GM21390 (cell line): ENCODE measurements at regions not wholly inside any gene's neighbourhood (a gene's known extent, or its start where the extent isn't known, plus 50 kb on each side); places are given as distances from the start of the nearest gene placed in this dataset.

ENCODE experiments used
- ATAC-seq: cut with Tn5 transposase; IDR thresholded peaks from one replicate; pipeline ENCODE4 v1.9.1; 2021; ENCODE audit not compliant: unreplicated experiment

GRCh38 chr13:33464345-33464744 is 178.8 kb upstream of the STARD13 start:
- no peak for ATAC-seq

GRCh38 chr13:33466262-33466661 is 180.7 kb upstream of the STARD13 start:
- ATAC-seq: no peak

DNA sequence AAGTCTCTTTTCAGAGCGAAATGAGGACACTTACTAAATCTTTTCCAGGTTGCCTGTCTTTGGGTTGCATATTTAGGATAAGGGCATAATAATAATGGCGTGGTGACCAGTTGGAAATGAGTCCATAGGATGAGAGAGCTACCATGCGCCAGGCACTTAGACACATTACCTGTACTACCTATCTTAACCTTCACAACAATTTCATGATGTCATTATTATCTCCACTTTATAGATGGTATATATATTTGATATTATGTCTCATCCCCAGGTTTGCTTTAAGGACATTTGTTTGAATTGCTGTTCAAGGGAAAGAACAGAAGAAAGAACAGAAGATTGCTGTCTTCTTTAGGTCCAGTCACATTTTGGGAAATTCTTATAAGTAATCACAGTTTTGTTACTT is 182.0 kb upstream of the STARD13 start:
- no peak for ATAC-seq

- ATAC-seq: no peak
Measured at GRCh38 chr13:33471204-33471603, 185.6 kb upstream of the STARD13 start.

- no peak for ATAC-seq
Measured at GRCh38 chr13:33472446-33472845, 186.9 kb upstream of the STARD13 start.

DNA sequence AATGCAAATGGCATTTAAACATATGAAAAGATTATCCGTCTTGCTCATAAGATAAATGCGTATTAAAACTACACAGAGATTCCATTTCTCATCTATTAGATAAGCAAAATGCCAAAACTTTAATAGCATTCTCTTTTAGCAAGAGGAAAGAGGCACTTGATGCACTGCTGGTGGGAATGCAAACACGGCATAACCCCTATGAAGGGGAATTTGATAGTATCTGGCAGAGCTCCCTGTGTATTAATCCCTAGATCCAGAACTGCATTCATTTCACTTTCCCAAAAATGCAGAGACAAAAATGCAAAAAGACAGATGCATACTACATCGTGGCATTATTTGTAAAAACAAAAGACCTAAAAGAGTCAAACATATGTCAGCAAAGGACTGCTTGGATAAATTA is 193.6 kb upstream of the STARD13 start:
- ATAC-seq: no peak

DNA sequence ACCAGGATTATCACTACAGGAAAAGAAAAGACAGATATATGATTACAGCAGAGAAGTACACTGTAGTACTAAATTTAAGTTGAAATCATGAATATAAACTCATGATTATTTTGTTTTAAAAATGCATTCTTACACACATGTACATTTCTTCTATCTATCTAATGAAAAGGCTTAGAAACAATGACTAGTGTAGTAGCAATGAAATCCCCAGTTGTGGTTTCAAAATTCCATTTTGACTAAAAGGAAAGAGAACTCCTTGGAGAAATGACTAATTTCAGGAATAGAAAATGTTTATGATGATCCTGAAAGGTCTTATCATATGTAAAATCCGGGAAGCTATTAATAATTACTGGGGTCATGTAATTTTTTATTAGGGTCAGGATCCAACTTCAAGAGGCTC is 195.0 kb upstream of the STARD13 start:
- ATAC-seq: no peak

GRCh38 chr13:33483471-33483870 is 197.9 kb upstream of the STARD13 start:
- ATAC-seq: no peak

GRCh38 chr13:33485247-33485646 is 199.7 kb upstream of the STARD13 start:
- no peak for ATAC-seq

DNA sequence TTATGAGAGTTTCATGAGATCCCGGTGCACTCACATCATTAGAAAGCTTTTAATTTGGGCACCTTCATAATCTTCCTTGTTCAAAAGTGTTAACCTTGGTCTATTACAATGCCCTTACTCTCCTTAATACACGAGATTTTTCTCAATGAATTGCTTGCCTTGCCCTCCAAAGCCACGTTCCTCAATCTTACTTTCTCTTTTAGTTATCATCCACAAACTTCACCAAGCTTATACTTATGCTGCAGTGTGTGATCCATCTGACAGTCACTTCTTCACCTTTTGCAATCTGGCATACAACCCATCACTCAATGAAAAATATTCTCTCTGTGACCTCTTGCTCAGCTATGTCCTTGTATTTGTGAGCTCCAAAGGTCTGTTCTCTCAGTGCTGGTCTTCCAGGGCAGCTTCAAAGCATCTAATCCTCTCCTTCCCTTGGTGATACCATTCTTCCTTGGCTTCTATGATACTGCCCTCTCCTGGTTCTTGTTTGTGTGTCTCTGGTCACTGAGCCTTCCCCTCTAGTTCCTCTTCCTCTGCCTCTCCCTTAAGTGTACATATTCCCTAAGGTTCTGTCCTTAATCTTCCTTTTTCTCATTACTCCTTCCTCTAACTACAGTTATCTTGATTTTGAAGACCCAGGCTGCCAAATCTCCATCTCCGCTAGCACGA is 202.2 kb upstream of the STARD13 start:
- peak; percentile 73 for ATAC-seq

DNA sequence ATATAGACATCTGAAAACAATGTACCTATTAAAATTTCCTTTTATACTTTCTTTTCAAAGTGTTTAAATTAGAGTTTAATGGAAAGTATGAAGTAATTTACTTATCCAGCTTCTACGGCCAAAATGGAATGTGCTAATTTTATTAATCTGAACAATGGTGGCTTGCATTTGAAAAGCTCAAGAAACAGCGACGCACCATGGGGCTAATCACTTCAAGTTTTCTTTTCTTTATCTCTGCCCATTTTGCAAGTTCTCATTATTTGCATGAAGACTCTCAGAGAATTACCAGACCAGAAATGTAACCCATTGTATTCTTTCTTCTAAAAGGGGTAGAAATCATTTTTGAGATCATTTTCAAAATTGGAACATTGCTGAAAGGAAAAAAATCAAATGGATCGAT is 204.0 kb upstream of the STARD13 start:
- ATAC-seq: no peak

GRCh38 chr13:33490461-33491327 is 205.1 kb upstream of the STARD13 start:
- no peak for ATAC-seq

GRCh38 chr13:33493672-33494365 is 208.3 kb upstream of the STARD13 start:
- ATAC-seq: no peak

DNA sequence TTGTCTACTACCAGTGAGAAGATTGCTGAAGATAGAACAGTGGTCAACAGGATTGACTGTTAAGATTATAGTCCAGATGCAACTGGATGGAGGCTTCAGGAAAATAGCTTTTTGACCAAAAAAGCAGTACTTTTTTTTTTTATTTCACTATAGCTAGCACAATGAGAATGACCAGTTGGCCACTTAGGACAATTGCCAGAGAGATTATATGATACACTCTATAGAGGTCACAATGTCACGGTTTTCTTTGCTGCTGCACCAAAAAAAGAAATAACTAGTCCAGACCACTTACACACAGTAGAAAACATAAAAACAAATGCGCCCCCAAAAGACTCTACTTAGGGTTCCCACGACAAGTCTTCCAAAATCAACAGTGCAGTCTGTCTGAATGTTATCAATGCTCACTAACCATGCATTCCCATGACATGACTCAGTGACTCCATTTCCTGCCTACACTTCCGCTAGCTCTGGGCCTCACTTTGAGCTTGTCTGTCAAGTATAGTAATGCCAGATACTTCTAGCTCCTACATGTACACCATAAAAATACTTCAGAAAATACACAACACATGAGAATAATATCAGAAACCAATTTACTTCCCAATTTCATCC is 209.1 kb upstream of the STARD13 start:
- no peak for ATAC-seq

GRCh38 chr13:33496336-33496735 is 210.8 kb upstream of the STARD13 start:
- ATAC-seq: no peak

DNA sequence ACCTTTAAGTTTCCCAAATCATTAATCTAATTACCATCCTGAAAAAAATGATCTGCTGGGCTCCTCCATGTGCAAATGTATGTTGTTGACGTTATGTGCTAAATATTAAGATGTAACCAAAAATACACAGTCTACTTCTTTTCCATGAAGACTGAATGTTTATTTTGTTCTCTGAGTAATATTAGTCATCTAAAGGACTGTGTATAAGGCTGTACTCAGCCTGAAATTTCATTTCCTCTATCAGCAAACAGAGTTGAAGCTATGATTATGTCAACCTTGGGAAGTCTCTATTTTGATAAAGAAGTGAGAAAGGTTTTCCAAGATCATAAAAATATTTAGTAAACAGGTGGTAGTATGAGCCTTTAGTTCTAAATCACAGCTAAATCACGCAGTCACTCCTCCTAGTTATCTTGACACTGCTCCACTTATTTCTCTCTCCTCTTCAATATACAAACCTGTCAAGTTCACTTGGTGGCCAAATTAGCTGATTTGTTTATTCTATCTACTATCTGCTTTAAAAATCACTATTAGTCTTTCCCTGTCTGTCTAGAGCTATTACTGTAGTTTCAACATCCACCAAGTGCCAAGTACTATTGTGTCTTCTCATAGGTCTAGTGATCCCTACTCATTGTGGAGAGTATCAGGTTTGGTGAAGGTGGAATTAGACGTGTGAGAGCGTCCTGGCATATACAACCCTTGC is 211.7 kb upstream of the STARD13 start:
- no peak for ATAC-seq

DNA sequence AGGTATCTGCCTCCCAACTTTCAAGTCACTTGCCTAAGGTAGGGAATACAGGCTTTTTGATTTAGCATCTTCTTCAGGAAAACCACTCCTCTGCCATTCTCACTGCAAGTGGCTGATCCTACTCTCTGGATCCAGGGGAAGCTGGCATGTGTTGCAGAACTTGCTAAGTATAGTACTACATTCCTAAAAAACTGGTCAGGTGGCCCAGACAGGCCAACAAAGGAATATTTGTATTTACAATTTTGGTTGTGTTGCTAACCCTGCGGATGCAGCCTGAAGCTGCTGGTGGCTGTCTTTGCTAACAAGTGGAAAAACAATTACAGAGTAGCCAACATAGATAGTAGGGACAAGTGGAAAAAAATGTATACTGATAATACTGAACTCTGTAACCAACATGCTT is 222.5 kb upstream of the STARD13 start:
- ATAC-seq: no peak

GRCh38 chr13:33509642-33510229 is 224.2 kb upstream of the STARD13 start:
- ATAC-seq: no peak

- ATAC-seq: no peak
Measured at GRCh38 chr13:33510350-33510970, 224.9 kb upstream of the STARD13 start.
